ENCODE measurements at regions not wholly inside any gene's neighbourhood (a gene's known extent, or its start where the extent isn't known, plus 50 kb on each side); places are given as distances from the start of the nearest gene placed in this dataset.

- no peak for DNase-seq
Observed at GRCh38 chr9:89775641-89776040, 170.8 kb downstream of the GADD45G start.

GRCh38 chr9:89776795-89777525, 172.1 kb downstream of the GADD45G start:
- DNase-seq, result no peak

DNA sequence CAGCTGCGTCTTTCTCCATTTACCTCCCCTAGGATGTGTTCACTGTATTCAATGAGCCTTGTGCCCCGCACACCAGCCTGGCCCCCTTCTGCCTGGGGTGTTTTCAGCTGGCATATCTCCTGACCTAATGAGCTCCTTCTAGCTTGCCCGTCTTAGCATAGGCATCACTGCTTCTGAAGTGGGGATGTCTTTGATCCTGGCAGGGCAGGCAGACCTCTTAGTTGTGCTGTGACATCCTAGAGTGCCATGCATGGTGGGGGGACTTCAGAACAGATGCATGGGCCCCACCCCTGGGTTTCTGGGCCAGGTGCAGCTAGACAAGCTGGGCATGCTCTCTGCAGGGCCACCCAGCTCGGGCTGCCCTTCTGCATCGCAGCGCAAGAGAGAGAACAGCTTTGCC, 172.7 kb downstream of the GADD45G start:
- DNase-seq, result no peak

DNA sequence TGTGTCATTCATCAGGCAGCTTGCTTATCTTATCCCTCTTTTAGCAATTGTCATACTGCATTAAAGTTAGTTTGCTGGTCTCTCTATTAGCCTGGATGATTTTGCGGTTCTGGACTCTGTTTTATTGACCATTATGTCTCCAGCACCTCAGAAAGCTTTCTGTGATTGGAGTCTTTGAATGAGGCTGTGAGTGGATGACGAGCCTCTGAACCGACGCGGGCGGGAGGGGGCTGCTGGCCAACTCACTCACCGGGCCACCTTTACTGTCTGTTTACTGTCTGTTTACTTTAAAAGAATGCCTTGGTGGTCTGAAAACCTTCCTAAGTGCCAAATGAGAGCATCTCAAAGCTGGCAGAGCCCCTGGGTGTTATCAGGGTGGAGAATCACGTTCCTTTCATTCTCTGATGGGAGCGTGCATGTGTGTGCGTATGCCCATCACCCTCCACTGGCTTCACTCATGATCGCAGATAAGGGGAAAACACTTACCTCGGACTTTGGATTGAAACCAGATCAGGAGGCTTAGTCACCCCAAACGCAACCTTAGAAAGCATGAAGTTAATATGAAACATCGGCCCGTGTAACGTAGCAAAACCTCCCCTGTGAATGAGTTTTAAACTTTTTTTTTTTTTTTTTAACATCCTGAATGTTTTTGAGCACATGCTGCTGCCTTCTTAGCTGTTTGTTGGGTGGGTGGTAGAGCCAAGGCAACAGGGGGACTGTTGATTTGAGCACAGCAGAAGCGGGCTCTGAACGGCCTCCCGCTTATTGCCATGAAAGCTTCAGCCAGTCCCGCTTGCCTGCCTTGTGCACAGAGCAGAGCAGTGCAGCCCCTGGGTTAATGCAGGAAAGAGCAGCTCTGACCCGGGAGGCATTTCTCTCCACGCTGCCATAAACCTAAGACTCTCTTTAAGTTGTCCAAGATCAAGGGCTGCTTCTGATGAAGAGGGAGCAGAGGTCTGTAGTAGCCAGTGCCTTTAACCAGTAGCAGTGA, 173.6 kb downstream of the GADD45G start:
- DNase-seq, result no peak

DNA sequence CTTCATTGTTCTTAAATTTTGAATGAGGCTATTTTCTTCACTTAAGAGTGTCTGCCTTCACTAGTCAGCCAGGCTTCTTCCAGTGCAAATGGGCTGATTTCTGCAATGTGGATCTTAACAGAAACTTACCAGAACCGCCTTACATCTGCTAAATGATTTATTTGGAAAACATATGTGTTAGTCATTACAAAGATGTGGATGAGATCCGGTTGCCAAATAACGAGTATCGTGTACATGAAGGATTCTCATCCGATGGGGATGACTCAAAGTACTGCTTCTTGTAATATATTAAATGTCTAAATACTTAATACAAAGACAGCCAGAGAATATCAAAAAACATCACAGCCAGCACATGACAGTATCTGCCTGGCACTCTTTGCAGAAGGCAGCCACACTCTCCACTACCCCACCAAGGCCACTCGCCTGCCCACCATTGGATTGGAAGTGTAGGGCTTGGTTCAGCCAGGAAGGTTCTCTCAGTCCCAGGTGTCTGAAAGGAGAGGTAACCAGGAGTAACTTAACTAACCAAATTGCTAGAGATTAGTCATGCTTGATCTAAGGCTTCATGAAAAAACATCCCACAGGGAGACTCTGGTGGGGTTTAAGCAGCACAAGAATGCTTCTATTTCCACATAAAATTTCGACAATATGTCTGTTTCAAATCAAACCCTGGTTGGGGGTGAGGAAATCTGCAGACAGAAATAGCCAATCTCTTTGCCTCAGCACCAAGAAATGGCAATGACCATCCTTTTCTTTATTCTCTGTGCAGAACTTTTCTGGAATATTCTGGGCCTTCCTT, 174.8 kb downstream of the GADD45G start:
- no peak for DNase-seq

DNA sequence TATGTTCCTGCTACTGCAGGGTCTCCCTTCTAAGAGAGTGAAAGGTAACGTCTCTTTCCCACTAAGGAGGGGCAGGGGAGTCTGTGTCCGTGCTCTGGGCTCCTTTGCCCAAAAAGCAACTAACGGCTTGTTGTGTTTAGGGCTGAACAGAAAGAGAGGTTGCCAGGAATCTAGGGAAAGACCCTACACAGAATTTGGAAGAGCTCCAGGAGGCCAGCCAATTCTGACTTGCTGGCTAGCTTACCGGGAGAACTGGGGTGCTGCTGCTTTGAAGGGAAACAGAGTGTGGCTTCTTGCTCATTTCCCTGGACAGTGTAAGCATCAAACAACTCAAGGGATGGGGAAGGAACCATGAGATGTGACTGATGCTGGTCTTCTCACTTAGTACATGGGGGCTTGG, 176.1 kb downstream of the GADD45G start:
- no peak for DNase-seq

DNA sequence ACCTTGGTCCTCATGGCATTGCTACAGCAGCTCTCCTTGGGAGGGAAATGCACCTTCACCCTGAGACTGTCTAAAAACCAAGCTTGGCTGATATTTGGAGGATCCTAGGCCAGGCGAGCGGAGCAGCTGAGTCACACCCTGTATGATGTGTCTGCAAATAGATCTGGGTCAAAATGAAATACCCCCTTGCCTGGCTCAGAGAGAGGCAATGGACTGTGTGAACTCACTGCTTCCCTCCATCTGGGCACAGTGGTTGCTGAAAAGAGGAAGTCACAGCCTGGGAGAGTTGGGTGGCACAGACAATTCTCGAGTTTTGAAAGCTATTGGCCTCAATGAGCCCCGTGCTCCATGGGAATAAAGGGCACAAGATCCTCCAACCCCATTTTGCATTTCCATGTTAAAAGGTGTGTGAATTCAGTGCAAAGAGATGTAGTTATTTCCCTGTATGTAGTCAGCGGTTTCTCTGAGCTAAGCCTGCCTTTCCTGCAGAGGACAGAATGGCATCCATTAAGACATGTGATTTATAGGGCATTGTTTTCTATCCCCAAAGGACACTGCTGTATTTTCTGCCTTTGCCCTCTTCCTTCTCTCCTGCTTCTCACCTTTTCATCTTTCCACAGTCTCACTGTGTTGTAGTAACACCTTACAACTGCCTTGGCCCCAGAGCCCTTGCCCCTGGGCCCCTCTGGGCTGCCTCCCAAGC, 177.2 kb downstream of the GADD45G start:
- no peak for DNase-seq

- no peak for DNase-seq
Observed at GRCh38 chr9:89786655-89787054, 181.8 kb downstream of the GADD45G start.

GRCh38 chr9:89787595-89787994, 182.8 kb downstream of the GADD45G start:
- no peak for DNase-seq

GRCh38 chr9:89788434-89788833, 183.6 kb downstream of the GADD45G start:
- no peak for DNase-seq

DNA sequence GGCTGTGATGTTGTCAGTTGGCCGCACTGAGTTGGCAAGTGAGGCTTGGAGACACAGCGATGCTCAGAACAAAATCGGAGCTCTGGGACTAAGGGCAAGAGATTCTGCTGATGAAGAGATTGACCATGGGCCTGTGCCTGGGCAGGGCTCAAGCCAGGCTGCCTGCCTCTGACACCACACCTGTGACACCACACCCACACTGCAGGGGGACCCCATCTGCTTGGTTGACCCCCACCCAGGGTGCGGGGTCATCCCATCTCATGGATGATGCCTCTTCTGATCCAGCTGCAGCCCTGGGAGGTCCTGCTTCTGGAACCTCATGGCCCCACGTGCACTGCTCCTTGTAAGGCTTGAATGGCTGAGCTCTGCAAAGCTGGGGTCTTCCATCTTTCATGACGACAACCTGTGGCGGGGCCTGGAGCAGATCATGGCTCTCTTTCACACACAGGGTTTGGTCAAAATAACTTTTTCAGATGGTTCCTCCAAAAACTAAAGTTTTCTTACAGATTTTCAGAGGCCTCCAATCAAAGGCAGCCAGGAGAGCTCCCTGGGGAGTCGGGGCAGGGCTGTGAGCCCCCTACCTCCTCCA, 185.2 kb downstream of the GADD45G start:
- DNase-seq, result no peak

- no peak for DNase-seq
Observed at GRCh38 chr9:89790542-89791109, 185.8 kb downstream of the GADD45G start.

GRCh38 chr9:89791754-89792153, 186.9 kb downstream of the GADD45G start:
- no peak for DNase-seq

GRCh38 chr9:89792189-89793123, 187.6 kb downstream of the GADD45G start:
- DNase-seq, result no peak

DNA sequence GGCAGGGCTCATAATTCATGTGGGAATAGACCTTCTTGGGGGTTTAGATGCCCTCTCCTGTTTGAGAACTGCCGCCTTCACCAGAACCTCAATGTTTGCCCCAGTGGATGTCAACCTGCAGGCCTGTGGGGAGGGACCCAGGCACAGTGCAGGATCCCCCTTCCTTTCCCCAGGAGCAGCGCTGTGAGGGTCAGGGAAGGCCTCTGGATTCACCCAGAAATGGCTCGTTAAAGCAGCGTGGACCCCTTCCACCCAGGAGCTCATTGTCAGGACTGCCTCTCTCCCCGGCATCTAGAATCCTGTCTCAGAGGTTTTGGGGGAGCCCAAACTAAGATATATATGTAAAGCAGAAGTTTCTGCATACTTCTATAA, 188.3 kb downstream of the GADD45G start:
- no peak for DNase-seq

GRCh38 chr9:89793551-89793950, 188.7 kb downstream of the GADD45G start:
- DNase-seq, result no peak

GRCh38 chr9:89794918-89795317, 190.1 kb downstream of the GADD45G start:
- no peak for DNase-seq

DNA sequence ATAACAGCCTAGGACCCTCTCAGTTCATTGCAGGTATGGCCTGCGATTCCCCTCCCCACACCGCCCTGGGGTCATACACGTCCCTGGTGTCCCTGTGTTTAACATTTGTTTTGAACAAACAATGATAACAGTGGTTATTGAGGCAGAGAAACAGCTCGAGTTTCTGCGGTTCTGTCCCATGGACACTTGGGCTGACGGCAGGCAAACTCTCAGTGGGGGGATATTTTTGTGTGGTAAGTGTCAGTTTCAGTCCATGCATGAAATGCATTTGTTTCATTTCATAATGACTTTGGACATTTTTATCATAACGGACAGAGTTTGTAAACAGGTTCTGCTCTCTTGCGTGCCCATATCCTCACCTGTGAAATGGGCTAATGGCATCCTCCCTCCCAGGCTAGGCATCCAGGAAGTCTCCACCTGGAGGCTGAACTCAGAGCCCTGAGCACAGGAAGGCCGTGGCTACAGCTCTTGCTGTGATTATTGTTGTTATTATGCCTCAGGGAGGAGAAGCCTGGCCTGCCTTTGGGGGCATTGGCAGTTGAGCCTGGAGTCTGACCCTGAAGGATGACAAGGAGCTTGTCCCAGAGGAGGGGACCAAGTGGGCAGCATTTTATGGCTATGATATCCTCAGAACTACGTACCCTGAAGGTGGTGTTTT, 190.9 kb downstream of the GADD45G start:
- DNase-seq, result no peak

- no peak for DNase-seq
Observed at GRCh38 chr9:89796606-89797005, 191.8 kb downstream of the GADD45G start.

- DNase-seq, result no peak
Observed at GRCh38 chr9:89797255-89797654, 192.4 kb downstream of the GADD45G start.

Measured in stimulated activated CD4-positive, alpha-beta T cell treated with anti-CD3 and anti-CD28 coated beads, Interleukin-2, amount 100 ng/mL, for 48 hours (primary cell).